ENCODE measurements at regions not wholly inside any gene's neighbourhood (a gene's known extent, or its start where the extent isn't known, plus 50 kb on each side); places are given as distances from the start of the nearest gene placed in this dataset.

- no peak for DNase-seq (ENCODE audit: low read depth)
- TF ChIP-seq CTCF (conservative IDR thresholded peaks at IDR 0.05; ENCODE audit: low read depth, low read length) = no peak
- no peak overlapping the region for H3K4me3 ChIP-seq (ENCODE audit: low read length)
Observed at GRCh38 chr16:87074641-87075318, 242.4 kb downstream of the C16orf95 start.

- no peak overlapping the region for H3K4me3 ChIP-seq (ENCODE audit: low read length)
- no peak for TF ChIP-seq CTCF (conservative IDR thresholded peaks at IDR 0.05; ENCODE audit: low read depth, low read length)
- no peak for DNase-seq (ENCODE audit: low read depth)
Observed at GRCh38 chr16:87075319-87075860, 241.8 kb downstream of the C16orf95 start.

DNA sequence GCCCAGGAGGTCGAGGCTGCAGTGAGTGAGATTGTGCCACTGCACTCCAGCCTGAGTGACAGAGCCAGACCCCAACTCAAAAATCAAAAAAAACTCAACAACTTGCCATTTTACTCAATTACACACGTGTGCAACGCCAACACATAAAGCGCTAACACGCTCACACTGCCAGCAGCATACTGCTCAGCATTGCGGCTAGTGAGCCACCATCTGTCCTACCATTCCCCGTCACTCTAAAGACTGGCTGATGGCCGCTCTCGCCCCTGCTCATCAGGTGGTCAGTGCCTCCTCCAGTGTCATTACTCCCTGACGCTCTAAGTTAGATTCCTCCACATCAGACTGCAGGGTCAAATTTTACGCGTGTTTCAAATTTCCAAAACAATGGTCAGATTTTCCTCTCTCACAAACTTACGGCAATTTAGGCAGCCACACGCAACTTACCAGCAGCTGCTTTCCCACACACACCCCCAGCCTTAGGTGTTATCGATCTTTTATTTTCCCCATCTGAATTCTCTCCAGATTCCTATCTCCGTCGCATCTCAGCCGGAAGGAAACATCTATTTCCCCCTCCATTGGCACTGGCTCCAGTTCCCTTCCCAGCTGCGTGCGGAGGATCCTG, 240.8 kb downstream of the C16orf95 start:
- no peak for DNase-seq (ENCODE audit: low read depth)
- no peak overlapping the region for H3K4me3 ChIP-seq (ENCODE audit: low read length)
- TF ChIP-seq CTCF (conservative IDR thresholded peaks at IDR 0.05; ENCODE audit: low read depth, low read length) = no peak

- peak; percentile 83 for TF ChIP-seq CTCF (conservative IDR thresholded peaks at IDR 0.05; ENCODE audit: low read depth, low read length)
Observed at GRCh38 chr16:87076950-87077749, 240.0 kb downstream of the C16orf95 start.

DNA sequence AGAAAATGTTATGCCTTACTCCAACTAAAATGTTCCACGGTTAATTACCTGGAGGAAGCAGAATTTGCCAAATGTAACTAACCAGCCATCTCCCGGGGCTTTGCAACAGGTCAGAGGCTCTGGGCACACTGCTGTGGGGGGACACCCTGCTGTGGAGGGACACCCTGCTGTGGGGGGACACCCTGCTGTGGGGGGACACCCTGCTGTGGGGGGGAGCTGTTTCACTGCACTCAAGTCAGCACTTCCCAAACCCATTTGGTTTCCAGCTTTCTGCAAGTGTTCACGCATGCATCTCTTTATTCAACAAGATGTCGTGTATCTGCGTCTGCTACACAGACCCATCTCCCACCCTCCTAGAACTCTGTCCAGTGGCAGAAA, 239.5 kb downstream of the C16orf95 start:
- H3K4me3 ChIP-seq (ENCODE audit: low read length) = no peak overlapping the region
- no peak for TF ChIP-seq CTCF (conservative IDR thresholded peaks at IDR 0.05; ENCODE audit: low read depth, low read length)
- no peak for DNase-seq (ENCODE audit: low read depth)

More at GRCh38 chr16:87076950-87077749, 240.0 kb downstream of the C16orf95 start:
- DNase-seq (ENCODE audit: low read depth) = no peak
- H3K4me3 ChIP-seq (ENCODE audit: low read length) = no peak overlapping the region

- H3K4me3 ChIP-seq (ENCODE audit: low read length) = no peak overlapping the region
- DNase-seq (ENCODE audit: low read depth) = no peak
- no peak for TF ChIP-seq CTCF (conservative IDR thresholded peaks at IDR 0.05; ENCODE audit: low read depth, low read length)
Observed at GRCh38 chr16:87080571-87081167, 236.5 kb downstream of the C16orf95 start.
